NCI-H2196 (cell line): ENCODE measurements at regions not wholly inside any gene's neighbourhood (a gene's known extent, or its start where the extent isn't known, plus 50 kb on each side); places are given as distances from the start of the nearest gene placed in this dataset.

Experiments used
- DNase-seq: peaks from one replicate; lab custom pipeline; 2025; ENCODE audit not compliant: unreplicated experiment; lab: John Stamatoyannopoulos, UW

DNA sequence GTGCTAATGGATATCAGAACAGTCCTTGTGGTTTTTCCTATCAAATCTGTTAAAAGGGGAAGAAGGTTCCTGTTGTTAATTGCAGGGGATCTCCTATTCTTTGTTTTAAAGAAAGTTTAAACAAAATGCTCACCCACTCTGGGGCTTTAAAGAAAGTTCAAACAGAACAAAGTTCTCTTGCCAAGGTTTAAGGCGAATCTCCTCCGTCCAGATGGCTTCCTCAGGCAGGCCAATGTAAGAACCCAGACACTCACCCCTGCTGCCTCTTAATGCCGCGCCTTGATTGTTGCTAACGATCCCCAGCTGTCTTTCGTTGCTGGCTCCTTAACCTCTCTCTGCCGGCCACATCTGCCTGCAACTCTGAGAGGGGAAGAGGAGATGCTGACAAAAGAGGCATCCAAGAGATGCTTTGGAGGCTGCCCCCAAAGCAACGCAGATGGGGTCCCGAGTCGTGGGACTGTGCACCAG lies 235.0 kb upstream of the PRDM1 start:
- no peak for DNase-seq

DNA sequence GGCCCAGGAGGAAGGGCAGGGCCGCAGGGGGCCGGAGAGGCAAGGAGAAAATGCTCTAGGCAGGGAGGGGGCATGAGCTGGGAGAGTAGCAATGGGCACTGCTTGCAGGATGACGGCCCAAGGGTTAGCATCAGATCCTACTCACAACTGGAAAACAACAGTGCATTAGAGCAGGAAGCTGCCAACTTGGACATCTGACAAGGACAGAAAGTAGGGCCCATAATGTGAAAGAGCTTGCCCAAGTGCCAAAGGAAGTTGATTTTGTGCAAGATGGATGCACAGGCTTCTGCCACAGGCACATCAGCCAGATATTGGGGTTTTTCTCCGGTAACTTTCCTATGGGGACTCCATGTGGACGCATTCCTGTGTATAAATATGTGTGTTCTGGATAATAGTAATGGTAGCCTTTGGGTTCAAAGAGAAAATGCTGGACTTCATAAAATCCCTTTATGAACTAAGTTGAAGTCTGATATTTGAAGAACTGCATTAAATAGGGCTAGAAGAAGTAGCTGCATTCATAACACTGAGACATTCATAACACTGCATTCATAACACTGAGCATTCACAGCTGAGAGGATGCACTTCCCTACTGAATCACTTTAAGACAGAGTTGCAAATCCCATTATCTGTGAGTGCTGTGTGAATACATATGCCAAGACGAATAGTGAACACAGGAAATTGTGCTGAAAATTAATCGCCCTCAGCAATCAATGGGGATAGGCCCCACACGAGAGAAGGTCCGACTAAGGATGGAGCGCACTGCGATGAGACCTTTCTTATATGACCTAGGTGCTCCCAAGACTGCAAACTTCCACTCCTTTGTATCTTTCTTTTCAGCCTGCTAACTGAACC lies 235.6 kb upstream of the PRDM1 start:
- no peak for DNase-seq

DNA sequence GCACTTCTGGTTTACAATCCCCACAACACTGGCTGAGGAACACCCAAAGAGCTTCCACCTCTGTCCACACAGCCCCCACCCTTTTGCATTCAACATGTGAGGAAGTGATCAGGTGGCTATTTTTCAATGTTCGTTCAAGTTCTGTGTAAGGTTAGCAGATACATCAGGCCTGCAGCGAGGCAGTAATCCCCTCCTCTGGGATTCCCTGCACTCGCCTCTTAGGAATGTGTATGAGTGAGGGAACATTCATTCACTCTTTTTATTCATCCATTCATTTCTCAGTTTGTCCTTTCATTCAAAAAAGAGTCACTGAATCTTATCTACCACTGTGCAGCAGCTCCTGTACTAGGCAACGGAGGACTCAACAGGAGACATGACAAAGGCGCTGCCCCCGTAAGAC lies 236.4 kb upstream of the PRDM1 start:
- DNase-seq = no peak

DNA sequence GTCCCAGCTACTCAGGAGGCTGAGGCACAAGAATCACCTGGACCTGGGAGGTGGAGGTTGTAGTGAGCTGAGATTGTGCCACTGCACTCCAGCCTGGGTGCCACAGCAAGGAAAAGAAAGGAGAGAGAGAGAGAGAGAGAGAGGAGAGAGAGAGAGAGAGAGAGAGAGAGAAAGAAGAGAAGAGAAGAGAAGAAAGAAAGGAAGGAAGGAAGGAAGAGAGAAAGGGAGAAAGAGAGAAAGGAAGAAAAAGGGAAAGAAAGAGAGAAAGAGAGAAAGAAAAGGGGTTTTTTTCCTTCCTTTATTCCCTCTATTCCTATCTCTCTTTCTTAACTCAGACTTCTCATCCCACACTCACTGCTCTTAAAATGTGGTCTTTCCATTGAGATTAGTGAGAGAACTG lies 238.7 kb upstream of the PRDM1 start:
- DNase-seq = no peak

DNA sequence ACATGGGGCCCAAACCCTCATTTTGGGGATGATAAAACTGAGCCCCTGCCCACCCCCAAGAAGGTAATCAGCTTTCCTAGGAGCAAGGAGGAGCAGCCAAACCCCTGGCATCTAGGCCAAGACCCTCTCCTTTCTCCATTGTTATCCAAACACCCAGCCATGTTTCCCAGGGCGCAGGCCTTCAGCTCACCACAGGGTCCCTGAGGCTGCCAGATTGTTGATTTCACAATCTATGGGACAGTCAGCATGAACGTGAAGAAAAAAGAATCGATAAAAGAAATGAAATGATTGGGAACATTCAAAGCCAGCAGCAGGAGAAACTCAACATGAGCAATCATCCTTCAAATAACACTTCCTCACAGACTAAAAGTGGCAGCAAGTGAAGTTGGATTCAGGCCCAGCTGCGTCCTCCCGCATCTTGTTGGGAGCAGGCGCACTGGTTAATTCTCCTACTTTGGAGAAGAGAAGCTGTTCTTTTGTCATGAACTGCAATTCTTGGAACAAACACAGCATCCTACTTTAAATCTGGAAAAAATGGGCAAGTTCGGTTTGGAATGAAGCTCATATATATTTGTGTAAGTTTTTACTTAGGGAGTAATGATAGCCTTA lies 241.8 kb upstream of the PRDM1 start:
- DNase-seq = no peak

GRCh38 chr6:105839266-105839665 lies 246.9 kb upstream of the PRDM1 start:
- DNase-seq = no peak

DNA sequence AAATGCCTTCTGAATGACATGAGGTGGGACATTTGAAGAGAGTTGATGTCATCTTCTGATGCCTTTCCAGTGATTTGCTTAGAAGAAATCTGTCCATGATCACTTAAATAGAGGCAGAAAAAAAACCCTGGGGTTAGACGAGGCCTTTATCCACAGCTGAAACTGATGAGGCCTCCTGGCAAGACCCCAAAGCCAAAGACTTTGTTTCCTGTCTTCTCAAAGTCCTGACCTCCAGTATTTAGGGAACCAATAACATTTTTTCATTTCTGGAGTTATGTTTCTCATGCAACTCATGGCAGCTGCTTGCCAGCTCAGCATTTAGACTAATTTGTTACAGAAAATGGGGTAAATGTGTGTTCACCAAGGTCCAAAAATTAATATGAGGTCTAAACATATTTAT lies 248.0 kb upstream of the PRDM1 start:
- DNase-seq = no peak

DNA sequence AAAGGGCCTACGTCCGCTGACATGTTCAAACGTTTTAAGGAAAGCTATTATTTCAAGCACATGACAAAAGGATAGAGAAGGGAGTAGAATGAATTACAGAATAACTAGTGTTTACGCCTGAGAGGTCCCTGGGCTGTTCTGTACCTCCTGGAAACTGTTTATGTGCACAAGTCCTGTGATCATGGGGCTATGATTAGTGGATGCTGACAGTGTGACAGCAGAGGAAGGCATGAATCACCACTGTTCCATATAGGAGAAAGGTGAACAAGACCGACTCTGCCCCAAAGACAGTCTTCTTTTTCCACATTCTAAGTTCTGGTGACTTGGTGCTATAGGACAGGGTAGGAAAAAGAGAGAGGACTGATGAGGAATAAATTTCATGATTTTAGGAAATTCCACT lies 249.2 kb upstream of the PRDM1 start:
- DNase-seq = no peak

DNA sequence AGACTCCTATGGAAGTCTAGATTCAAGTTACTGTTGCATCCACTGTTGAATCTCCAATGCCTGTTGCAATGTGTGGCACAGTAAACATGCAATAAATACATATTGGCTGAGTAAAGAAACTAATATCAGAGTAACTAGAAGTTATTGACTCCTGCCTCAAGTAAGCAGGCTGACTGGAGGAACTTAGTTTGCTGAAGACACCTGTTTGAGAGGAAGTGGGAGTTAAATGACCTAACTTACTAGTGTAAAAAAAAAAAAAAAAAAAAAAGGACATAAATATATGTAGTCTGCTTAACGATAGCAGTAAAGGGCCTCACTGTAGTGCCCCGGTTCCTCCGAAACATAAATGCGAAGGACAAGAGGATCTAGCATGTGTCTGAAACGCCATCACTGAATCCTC lies 249.8 kb upstream of the PRDM1 start:
- DNase-seq = no peak

GRCh38 chr6:105835373-105835772 lies 250.8 kb upstream of the PRDM1 start:
- no peak for DNase-seq

GRCh38 chr6:105833959-105834947 lies 251.9 kb upstream of the PRDM1 start:
- DNase-seq = no peak

- DNase-seq = no peak
These were observed 253.8 kb upstream of the PRDM1 start for GRCh38 chr6:105832313-105832761.

DNA sequence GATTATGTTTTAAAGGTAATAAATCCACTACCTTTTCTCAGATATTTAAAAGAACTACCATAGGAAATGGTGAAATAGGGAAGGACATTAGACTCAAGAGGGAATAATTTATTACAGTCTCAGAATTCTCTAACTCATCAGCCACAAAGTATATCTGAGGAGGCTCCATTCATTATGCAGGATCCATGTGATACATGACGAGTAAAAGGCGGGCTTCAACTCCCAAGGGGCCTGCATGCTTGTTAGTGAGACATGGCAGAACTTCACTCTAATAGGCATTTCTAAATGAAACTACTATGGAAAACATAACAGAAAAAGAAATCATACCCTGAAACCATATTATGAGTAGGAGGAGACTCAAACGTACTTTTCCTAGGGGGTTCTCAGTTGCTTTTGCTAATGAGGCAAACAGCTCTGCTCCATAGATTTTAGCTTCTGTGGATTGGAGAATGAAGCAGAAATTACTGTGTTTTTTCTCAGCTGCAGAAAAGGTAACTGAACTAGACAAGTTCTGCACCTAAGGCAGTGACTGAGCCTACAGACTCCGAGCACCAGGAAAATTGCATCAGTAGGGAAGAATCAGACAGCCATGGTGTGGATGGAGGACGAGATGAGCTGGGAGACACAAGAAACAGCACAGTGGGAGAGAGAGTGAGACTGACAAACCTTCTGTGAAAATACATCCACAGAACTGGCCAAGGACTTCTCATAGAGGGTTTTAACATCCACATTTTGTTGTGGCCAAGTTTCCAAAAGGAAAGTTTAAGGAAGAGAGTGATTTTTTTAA lies 254.6 kb upstream of the PRDM1 start:
- no peak for DNase-seq

DNA sequence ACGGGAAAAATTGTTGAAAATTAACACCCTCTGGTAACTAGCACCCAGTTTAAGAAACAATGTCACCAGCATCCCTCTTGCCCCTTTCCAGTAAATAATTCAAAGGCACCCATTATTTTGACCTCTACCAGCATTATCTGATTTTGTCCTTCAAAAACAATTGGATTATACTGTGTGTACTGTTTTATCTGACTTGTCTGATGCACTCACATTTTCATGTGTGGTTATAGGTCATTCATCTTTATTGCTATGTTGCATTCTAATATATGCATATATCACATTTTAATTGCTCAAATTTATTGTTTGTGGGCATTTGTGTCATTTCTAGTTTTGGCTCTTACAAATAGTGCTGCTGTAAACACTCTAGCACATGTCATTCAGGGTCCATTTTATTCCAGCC lies 260.9 kb upstream of the PRDM1 start:
- no peak for DNase-seq

GRCh38 chr6:105824732-105825131 lies 261.4 kb upstream of the PRDM1 start:
- no peak for DNase-seq

GRCh38 chr6:105821777-105822176 lies 264.4 kb upstream of the PRDM1 start:
- no peak for DNase-seq

DNA sequence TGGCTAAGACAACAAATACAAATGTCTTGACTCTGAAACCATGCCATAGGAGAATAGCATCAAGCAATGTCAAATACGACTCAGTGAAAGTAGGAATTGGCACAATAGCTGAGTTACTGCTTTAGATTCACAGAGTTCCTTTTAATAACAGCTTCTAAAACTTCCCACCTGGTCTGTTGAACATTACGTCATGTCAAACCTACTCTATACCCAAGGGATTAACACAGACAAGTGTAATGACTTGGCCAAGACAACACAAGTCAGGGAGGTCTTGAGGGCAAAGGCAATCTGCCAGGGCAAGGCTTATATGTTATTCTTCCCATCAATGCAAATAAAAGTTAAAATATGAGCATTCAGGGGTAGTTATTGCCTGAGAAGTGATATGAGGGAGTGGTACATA lies 265.1 kb upstream of the PRDM1 start:
- no peak for DNase-seq

DNA sequence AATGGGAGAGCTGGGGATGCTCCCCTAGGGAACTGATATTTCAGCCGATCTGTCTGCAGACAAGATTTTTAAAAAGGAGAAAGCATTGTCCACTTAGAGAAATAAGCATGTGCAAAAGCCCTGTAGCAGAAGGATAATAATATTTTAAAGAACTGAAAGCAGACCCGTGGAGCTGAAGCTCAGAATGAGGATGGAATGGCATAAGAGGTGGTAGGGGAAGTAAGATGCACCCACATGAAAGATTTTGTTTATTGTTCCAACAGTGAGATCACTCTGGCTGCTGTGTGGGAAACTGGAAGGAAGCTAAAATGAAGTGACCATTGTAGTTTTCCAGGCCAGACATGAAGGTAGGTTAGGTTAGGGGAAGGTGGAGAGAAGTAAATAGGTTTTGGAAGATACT lies 266.4 kb upstream of the PRDM1 start:
- no peak for DNase-seq

DNA sequence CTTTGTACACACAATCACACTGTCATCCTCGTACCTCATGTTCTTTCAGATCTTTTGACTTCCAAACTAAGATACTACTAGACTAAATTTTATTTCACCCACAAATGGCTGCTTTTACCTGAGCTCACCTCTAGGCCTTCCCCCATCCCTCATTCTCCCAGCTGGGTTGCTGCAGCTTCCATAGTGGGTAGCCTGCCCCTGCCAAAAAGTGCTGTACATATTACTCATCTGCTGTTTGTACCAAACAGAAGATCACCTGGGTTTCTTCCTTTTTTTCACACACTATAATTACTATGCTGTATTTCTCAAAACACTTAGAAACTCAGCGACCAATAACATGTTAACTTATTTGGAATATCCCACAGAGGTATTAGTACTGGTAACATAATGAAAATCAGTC lies 267.6 kb upstream of the PRDM1 start:
- DNase-seq = no peak

DNA sequence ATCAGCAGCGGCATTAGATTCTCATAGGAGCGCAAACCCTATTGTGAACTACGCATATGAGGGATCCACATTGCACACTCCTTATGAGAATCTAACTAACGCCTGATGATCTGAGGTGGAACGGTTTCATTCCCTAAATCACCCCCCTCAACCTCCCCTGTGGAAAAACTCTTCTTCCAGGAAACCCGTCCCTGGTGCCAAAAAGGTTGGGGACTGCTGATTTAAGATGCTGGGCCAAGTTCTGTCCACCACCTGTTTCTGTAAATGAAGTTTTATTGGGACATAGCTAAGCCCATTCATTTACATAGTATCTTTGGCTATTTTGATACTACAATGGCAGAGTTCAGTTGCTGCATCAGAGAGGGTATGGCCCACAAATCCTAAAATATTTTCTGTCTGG lies 268.2 kb upstream of the PRDM1 start:
- no peak for DNase-seq

- DNase-seq = no peak
These were observed 268.8 kb upstream of the PRDM1 start for GRCh38 chr6:105817370-105817769.
